WI38 (cell line): ENCODE measurements at regions not wholly inside any gene's neighbourhood (a gene's known extent, or its start where the extent isn't known, plus 50 kb on each side); places are given as distances from the start of the nearest gene placed in this dataset.

Experiments
- H3K4me3 ChIP-seq: 2 replicates; pipeline ENCODE4 v1.5.1; 2011; ENCODE audit warnings: low read depth, mild to moderate bottlenecking, control low read depth, low read length
- CTCF ChIP-seq: IDR thresholded peaks from 2 replicates; pipeline ENCODE4 v1.5.1; 2012; ENCODE audit warnings: low read depth, mild to moderate bottlenecking, control low read depth, low read length

DNA sequence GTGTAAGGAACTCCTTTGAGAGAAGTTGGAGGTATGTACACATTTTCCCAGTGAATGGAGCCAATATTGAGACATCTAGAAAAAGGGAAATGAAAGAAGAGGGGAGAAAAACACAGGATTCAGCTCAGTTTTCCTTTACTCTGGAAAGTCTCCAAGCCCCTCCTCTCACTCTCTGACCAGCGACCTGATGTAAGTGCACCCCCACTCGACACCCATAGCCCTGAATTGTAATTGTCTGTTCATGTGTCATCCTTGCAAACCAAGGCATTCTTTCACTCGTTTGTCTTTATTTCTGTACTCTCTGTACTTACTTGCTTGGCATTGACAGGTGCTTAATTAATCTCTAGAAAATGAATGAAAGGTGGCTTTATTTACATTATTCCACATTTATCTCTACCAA lies 55.7 kb upstream of the CTAGE1 start:
- no peak overlapping the region for H3K4me3 ChIP-seq
- TF ChIP-seq CTCF: no peak

DNA sequence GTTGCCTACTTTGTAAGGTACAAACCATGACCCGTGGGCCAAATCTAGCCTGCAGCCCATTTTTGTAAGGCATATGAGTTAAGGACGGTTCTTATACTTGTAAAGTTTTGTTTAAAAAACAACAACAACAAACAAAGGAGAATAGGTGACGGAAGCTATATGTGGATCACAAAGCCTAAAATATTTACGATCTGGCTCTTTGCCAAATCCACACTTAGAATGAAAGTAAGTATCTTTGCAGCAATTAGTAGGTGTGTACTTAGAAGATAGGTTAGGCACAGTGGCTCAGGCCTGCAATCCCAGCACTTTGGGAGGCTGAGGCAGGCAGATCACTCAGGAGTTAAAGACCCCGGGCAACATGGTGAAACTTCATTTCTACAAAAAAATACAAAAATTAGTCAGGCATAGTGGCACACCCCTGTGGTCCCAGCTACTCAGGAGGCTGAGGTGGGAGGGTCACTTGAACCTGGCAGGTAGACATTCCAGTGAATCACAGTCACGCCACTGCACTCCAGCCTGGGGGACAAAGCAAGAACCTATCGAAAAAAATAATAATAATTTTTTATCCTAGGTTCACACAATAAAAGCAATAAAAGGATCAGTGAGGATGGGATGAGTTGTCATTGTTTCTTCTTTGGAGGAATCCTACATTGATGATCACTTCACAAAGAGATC lies 57.8 kb upstream of the CTAGE1 start:
- TF ChIP-seq CTCF: no peak
- H3K4me3 ChIP-seq: no peak overlapping the region

DNA sequence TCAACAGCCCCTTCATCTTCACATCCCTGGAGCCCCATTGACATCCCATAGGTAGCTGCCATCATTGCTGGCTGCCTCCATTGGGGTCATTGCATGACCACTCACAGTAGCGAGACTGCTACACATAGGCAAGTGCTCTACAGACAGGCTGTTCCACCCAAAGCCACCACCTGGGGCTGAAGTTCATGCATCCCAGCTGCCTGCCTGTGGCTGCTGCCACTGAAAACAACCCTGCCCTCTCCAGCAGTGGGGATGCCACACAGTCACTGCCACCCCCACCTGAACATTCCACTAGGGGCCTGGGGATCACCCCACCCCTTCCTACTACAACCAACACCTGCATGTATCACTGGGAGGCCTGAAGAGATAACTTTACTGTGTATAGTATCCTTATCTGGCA lies 59.5 kb upstream of the CTAGE1 start:
- no peak for TF ChIP-seq CTCF

GRCh38 chr18:22482948-22483347 lies 65.2 kb upstream of the CTAGE1 start:
- TF ChIP-seq CTCF: no peak
- H3K4me3 ChIP-seq: no peak overlapping the region

More for the DNA sequence above, 59.5 kb upstream of the CTAGE1 start:
- no peak overlapping the region for H3K4me3 ChIP-seq

DNA sequence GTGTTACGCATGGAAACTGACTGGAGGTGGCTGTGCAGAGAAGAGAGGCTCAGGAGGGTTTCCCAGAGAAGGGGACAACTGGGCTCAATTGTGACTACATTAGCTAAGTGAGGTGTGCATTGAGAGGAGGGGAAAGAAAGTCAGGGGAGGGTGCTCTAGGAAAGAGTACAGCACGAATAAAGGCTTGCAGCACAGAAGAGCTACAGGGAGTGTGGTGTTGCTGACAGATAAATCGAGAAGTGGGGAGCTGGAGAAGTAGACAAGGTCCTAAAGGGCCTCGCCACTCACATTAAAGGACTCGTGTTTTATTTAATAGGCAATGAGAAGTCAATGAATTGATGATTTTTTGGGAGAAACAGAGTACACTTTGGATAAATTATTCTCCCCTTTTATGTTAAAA lies 65.7 kb upstream of the CTAGE1 start:
- no peak overlapping the region for H3K4me3 ChIP-seq
- no peak for TF ChIP-seq CTCF

DNA sequence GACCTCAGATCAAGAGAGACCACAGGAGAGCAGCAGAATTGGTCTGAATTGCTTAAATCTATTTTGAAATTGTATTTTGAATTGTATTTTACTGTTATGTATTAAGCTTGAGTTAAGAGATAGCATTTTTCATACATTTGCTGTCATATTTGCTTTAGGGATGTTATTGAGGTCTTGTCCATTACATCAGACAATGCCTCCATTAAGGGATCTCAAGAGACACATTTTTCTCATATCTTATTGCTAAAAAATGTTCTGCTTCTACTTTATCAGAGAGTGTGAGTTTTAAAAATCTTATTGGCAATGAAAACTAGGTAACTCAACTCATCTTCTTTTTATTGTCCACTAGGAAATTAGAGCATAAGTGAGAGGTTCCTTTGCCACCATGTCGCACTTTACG lies 66.8 kb upstream of the CTAGE1 start:
- TF ChIP-seq CTCF: no peak

GRCh38 chr18:22485808-22486244 lies 68.1 kb upstream of the CTAGE1 start:
- no peak for TF ChIP-seq CTCF
- no peak overlapping the region for H3K4me3 ChIP-seq

More for the DNA sequence above, 66.8 kb upstream of the CTAGE1 start:
- no peak overlapping the region for H3K4me3 ChIP-seq
